Neural cell (in vitro differentiated cells): ENCODE measurements at regions not wholly inside any gene's neighbourhood (a gene's known extent, or its start where the extent isn't known, plus 50 kb on each side); places are given as distances from the start of the nearest gene placed in this dataset.

Source experiments
- EZH2 ChIP-seq: fragments of 200-600, 300-800 bp; shearing (Covaris generic), sonication (generic); IDR thresholded peaks from 2 replicates; pipeline ENCODE4 v1.6.1; 2014; ENCODE audit warnings: antibody characterized with exemption, low read length, borderline replicate concordance, mild to moderate bottlenecking; ENCODE audit not compliant: insufficient read depth, poor library complexity, severe bottlenecking
- MXI1 ChIP-seq: fragments of 450-650 bp; conservative IDR thresholded peaks from 2 replicates; pipeline ENCODE4 v1.6.1; 2014; ENCODE audit warnings: antibody characterized with exemption, mild to moderate bottlenecking; ENCODE audit not compliant: poor library complexity, severe bottlenecking
- POLR2AphosphoS5 ChIP-seq: IDR thresholded peaks from 2 replicates; pipeline ENCODE4 v1.6.1; 2012
- RAD21 ChIP-seq: fragments of 450-650 bp; conservative IDR thresholded peaks from 2 replicates; pipeline ENCODE4 v1.6.1; 2014; ENCODE audit warnings: antibody characterized with exemption, mild to moderate bottlenecking, moderate library complexity
- TAF1 ChIP-seq: IDR thresholded peaks from 2 replicates; pipeline ENCODE4 v1.6.1; 2012; ENCODE audit warnings: low read depth
- TF ChIP-seq, protein P1 (sequence below): fragments of 450-650 bp; IDR thresholded peaks from 2 replicates; pipeline ENCODE4 v1.5.1; 2014; ENCODE audit warnings: antibody characterized with exemption, mild to moderate bottlenecking, moderate library complexity; ENCODE audit not compliant: poor library complexity, severe bottlenecking

- TF ChIP-seq, protein P1, sequence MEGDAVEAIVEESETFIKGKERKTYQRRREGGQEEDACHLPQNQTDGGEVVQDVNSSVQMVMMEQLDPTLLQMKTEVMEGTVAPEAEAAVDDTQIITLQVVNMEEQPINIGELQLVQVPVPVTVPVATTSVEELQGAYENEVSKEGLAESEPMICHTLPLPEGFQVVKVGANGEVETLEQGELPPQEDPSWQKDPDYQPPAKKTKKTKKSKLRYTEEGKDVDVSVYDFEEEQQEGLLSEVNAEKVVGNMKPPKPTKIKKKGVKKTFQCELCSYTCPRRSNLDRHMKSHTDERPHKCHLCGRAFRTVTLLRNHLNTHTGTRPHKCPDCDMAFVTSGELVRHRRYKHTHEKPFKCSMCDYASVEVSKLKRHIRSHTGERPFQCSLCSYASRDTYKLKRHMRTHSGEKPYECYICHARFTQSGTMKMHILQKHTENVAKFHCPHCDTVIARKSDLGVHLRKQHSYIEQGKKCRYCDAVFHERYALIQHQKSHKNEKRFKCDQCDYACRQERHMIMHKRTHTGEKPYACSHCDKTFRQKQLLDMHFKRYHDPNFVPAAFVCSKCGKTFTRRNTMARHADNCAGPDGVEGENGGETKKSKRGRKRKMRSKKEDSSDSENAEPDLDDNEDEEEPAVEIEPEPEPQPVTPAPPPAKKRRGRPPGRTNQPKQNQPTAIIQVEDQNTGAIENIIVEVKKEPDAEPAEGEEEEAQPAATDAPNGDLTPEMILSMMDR = no peak
- no peak for TF ChIP-seq POLR2AphosphoS5
- no peak for TF ChIP-seq RAD21
- TF ChIP-seq EZH2 = no peak
- TF ChIP-seq TAF1 = no peak
- TF ChIP-seq MXI1 = no peak
Observed at GRCh38 chr18:47422524-47422923, 171.1 kb upstream of the SKOR2 start.
